Activated naive CD8-positive, alpha-beta T cell treated with anti-CD3 and anti-CD28 coated beads, Interleukin-2, amount 50 U/mL, for 16 hours (primary cell): ENCODE measurements at regions not wholly inside any gene's neighbourhood (a gene's known extent, or its start where the extent isn't known, plus 50 kb on each side); places are given as distances from the start of the nearest gene placed in this dataset.

Source experiments
- DNase-seq: peaks from one replicate; pipeline ENCODE4 v3.0.0-alpha.2; 2020; ENCODE audit warnings: low read depth, low spot score

DNA sequence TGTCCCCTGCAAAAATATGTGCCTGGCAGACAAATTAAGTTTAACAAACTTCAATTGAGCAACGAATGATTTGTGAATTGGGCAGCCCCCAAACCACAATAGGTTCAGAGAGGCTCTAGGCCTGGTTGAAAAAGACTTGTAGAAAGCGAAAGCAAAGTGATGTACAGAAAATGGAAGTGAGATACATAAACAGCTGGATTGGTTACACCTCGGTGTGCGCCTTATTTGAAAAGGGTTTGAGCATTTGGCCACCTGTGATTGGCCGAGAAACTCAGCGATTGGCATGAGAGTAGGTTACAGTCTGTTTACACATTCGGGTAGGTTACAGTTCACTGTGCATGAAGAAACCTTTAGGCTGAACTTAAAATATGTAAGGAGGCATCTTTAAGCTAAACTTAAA, 136.9 kb downstream of the CD83 start:
- DNase-seq: no peak

- DNase-seq: no peak
Observed at GRCh38 chr6:14255916-14256315, 138.3 kb downstream of the CD83 start.

- no peak for DNase-seq
Observed at GRCh38 chr6:14258117-14258516, 140.5 kb downstream of the CD83 start.

DNA sequence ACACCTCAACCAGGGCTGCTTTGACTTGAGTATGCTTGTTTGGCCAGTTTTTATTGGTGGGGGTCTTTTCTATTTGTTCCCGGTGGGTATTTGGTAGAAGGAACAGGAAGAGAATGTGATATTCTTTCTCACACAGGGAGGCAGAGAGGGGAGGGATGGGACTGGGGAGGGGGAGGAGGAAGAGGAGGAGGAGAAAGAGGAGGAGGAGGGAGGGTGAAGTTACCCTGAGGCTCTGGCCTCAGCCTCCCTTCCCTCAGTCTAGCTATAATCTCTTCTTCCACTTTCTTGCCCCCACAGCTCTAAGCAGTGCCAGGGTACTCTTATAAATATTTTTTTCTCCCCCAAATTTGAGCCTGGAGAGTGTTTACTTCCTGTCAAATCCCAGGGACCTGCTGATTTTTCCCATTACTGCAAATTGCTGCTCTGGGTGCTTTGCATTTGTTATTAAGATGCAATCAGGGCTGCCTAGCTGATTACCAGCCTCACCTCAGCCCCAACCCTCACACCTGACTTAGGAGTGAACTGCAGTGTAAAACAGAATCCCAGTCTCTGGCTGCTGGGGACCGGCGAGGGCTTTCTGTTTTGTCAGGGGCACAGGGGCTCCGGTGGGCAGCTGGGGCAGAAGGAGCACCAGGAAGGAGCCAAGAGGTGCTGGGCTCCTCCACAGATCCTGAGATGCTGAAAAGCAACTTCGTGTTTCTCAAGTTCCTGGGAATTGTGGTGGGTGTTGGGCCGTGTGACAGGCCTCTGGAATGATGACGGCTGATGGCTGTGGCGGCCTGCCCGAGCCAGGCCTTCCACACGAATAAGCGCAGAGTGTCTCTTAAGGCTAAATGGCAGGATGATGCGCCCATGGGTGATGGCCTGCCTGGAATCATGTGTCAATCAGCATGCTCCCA, 141.4 kb downstream of the CD83 start:
- no peak for DNase-seq

DNA sequence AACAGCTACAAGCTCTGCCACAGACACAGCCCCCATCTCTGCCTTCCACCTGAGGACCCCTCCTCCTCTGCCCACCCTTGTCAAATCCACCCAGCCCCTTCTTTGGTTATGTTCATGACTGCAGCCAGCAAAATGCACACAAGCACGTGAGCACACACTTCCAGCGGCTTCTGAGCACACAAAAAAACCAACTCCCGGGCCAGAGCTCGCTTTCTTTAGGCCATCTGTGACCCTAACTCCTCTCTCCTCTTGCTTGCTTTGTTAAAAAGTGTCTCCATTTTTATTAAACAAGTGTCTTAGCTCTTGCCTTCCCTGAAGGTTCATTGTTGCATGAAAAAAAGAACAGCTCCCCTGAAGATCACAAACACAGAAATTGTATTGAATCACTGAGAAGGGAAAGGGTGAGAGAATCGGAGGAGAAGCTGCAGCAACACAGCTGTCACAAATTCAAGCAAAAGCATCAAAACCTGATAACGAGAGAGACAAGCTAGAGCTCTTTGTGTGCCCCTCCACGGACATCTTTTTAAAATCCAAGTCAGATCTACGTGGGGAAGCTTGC, 142.1 kb downstream of the CD83 start:
- no peak for DNase-seq

DNA sequence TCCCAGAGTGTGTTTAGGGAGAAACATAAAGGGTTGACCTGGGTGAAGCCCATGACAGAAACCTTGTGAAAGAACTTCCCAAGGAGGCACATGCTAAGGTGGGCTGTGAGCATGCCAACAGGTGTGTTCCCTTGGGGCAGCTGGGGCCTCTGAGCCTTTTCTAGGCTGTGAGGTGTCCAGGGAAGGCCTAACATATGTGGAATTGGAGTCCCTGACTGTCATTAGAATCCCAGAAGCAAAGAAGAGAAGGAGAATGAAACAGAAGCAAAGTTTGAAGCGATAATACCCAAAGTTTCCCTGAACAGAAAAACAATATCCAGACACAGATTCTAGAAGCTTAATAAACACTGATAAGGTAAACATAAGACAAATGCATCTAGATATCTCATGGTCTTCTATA, 143.3 kb downstream of the CD83 start:
- no peak for DNase-seq

- no peak for DNase-seq
Observed at GRCh38 chr6:14263881-14264424, 146.4 kb downstream of the CD83 start.

- no peak for DNase-seq
Observed at GRCh38 chr6:14265049-14266021, 147.8 kb downstream of the CD83 start.

- no peak for DNase-seq
Observed at GRCh38 chr6:14266266-14266665, 148.7 kb downstream of the CD83 start.

- DNase-seq: no peak
Observed at GRCh38 chr6:14267885-14268660, 150.5 kb downstream of the CD83 start.

GRCh38 chr6:14269436-14269835, 151.9 kb downstream of the CD83 start:
- no peak for DNase-seq

GRCh38 chr6:14270142-14270893, 152.7 kb downstream of the CD83 start:
- DNase-seq: no peak

DNA sequence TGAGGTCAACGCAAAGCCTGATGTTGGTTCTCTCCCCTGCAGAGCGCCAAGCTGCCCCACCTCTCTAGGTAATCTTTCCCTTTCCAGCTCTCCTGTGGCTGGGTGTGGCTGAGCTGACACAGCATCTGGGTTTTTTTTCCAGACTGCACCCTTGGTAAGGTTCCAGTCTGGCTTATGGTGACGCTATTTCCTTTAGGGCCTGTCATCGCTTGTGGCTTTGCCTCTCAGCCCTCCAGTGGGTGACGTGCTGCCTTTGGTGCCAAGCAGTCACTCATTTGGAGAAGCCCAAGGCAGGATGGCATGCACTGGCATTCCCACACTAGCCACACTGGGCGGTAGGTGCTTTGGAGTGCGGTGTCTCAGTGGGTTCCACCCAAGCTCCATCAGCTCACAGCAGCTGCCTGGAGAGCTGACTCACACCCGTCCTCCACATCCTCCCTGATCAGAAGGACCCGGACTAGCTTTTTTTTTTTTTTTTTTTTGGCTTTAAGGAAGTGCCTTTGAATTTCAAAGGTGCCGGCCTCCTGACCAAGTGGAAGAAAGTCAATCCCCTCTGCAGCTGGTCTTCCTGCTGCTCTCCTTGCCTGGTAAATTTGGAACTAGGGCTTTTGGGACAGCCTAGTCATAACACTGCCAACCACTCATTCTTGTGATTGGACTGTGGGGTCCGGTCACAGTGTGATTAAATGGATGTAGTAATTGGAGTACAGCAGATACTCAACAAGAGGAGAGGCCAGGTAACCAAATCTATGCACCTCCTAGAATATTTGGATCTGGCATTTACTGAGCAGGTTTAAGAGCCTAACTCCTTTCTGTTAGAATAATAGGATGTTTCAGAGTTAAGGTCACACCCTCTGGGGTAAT, 153.6 kb downstream of the CD83 start:
- DNase-seq: no peak

- DNase-seq: no peak
Observed at GRCh38 chr6:14271789-14272736, 154.5 kb downstream of the CD83 start.

GRCh38 chr6:14272737-14273085, 155.1 kb downstream of the CD83 start:
- DNase-seq: no peak

- no peak for DNase-seq
Observed at GRCh38 chr6:14273191-14273590, 155.6 kb downstream of the CD83 start.

GRCh38 chr6:14274016-14274415, 156.4 kb downstream of the CD83 start:
- DNase-seq: no peak
